ENCODE measurements at regions not wholly inside any gene's neighbourhood (a gene's known extent, or its start where the extent isn't known, plus 50 kb on each side); places are given as distances from the start of the nearest gene placed in this dataset.

DNA sequence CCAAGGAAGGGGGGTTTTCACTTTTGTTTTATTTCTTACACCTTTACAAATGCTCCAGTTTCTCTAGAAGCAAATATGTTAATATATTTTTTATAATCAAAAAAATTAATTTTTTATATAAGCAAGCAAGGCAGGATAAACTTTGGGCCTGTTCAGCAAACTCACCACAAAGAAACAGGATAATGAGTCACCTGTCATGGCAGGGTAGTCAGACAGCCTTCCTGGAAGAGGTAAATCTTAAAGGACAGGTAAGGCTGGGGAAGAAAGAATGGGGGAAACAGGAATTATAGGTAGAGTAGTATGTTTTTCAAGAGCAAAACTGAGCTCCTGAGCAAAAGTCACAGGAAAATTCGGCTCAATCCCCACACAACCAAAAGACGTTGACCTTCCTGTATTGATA, 186.3 kb upstream of the SOX9 start:
- H3K27ac ChIP-seq (ENCODE audit: insufficient read depth, low read length), result no peak overlapping the region
- H3K9me1 ChIP-seq (ENCODE audit: insufficient read depth, low read length), result no peaks in the 10 kb centered on the region
- H4K91ac ChIP-seq (ENCODE audit: insufficient read depth, low read depth, low read length), result no peak overlapping the region
- no peak for TF ChIP-seq RFX5 (IDR thresholded peaks at IDR 0.05; ENCODE audit: low read depth, low read length)
- no peak for TF ChIP-seq RCOR1 (IDR thresholded peaks at IDR 0.05; ENCODE audit: insufficient replicate concordance, low read length)
- no peaks in the 10 kb centered on the region for H3K36me3 ChIP-seq (ENCODE audit: control insufficient read depth, insufficient read depth, low read length)
- no peak overlapping the region for H3K14ac ChIP-seq (replicated peaks; ENCODE audit: low read depth, low read length)
- no peaks in the 10 kb centered on the region for H3K27me3 ChIP-seq (ENCODE audit: control insufficient read depth, insufficient read depth, low read length)
- no peaks in the 10 kb centered on the region for H3K79me1 ChIP-seq (ENCODE audit: low read depth in 1 of 2, low read length in 2 of 2)
- dilution Hi-C loops (cut with HindIII; ENCODE audit: low sequenced_read_pairs, unreplicated experiment), result no loop called here
- ChIA-PET CTCF (no interaction called here), POLR2A (ENCODE audit: unreplicated experiment) (no interaction called here)
- H2BK20ac ChIP-seq (ENCODE audit: low read depth, low read length), result no peak overlapping the region
- BruUV-seq (replicated peaks), result no TSS peak
- H2AFZ ChIP-seq (replicated peaks; ENCODE audit: low read length, poor library complexity), result no peak overlapping the region
- no peak overlapping the region for H3K9ac ChIP-seq (ENCODE audit: low read depth, low read length)
- no peak overlapping the region for H4K5ac ChIP-seq (ENCODE audit: low read depth, low read length)
- no peak overlapping the region for H2BK5ac ChIP-seq (ENCODE audit: low read depth, low read length, poor library complexity, severe bottlenecking)
- intact Hi-C loops (cut with micrococcal nuclease), result no loop called here
- no peak overlapping the region for H3K23ac ChIP-seq (ENCODE audit: low read depth, low read length)
- H2BK15ac ChIP-seq (ENCODE audit: low read depth, low read length), result no peak overlapping the region
- ATAC-seq (ENCODE audit: low read depth) (no peak), DNase-seq (no peak)
- no peaks in the 10 kb centered on the region for H3K9me3 ChIP-seq (ENCODE audit: control insufficient read depth, insufficient read depth, low read length)
- no peak overlapping the region for H2AK5ac ChIP-seq (ENCODE audit: low read depth, low read length)
- no CpG with 5 or more reads among the region's 2 CpGs for WGBS, 2 experiments (ENCODE audit: extremely low coverage in 2 of 2, insufficient read length in 1 of 2)
- H4K8ac ChIP-seq (ENCODE audit: low read depth in 2 of 2, low read length in 2 of 2), result no peak overlapping the region
- H3K4me3 ChIP-seq (ENCODE audit: insufficient read depth, low read depth, low read length), result no peak overlapping the region
- H3K4me2 ChIP-seq (ENCODE audit: low read depth, low read length), result no peak overlapping the region
- H2AK9ac ChIP-seq (replicated peaks; ENCODE audit: low read depth, low read length, poor library complexity), result no peak overlapping the region
- H4K20me1 ChIP-seq (ENCODE audit: insufficient read depth, low read length), result no peaks in the 10 kb centered on the region
- H3K4me1 ChIP-seq (ENCODE audit: control insufficient read depth, insufficient read depth, low read length), result no peaks in the 10 kb centered on the region
- H3K56ac ChIP-seq (ENCODE audit: extremely low read depth, insufficient read depth, low read length), result no peak overlapping the region
- in situ Hi-C loops (cut with MboI; ENCODE audit: low sequenced_read_pairs), result no loop called here
- H2BK120ac ChIP-seq (ENCODE audit: low read depth, low read length), result no peak overlapping the region
- no peak overlapping the region for H3K4ac ChIP-seq (ENCODE audit: low read depth, low read length)
- H3K18ac ChIP-seq (ENCODE audit: low read depth, low read length), result no peak overlapping the region

All from IMR-90 (cell line).